ENCODE measurements at regions not wholly inside any gene's neighbourhood (a gene's known extent, or its start where the extent isn't known, plus 50 kb on each side); places are given as distances from the start of the nearest gene placed in this dataset.

- no peak for DNase-seq (ENCODE audit: low read depth)
- TF ChIP-seq, protein P1, sequence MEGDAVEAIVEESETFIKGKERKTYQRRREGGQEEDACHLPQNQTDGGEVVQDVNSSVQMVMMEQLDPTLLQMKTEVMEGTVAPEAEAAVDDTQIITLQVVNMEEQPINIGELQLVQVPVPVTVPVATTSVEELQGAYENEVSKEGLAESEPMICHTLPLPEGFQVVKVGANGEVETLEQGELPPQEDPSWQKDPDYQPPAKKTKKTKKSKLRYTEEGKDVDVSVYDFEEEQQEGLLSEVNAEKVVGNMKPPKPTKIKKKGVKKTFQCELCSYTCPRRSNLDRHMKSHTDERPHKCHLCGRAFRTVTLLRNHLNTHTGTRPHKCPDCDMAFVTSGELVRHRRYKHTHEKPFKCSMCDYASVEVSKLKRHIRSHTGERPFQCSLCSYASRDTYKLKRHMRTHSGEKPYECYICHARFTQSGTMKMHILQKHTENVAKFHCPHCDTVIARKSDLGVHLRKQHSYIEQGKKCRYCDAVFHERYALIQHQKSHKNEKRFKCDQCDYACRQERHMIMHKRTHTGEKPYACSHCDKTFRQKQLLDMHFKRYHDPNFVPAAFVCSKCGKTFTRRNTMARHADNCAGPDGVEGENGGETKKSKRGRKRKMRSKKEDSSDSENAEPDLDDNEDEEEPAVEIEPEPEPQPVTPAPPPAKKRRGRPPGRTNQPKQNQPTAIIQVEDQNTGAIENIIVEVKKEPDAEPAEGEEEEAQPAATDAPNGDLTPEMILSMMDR (conservative IDR thresholded peaks at IDR 0.05; ENCODE audit: low read depth, low read length): no peak
- H3K4me3 ChIP-seq (ENCODE audit: low read length): no peak overlapping the region
Observed at GRCh38 chr17:77592106-77592865, 366.2 kb upstream of the TNRC6C start.

DNA sequence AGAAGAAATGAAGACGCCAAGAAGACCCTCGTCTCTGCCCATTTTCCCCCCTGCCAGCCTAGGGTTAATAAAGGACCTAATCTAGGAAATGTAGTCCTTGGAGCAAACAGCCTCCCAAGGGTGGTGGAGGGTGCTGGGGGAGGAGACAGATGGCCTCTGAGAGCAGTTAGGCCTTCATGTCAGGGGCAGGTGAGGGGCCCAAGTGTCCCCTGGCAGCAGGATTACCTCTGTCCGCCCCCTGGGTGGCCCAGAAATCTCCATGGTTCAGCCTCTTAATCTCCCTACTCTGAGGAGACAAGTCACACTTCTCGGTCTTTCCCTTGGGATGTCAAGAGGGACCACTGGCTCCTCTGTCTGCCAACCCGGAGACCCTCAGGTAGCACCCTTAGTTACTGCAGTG lies 365.4 kb upstream of the TNRC6C start:
- no peak overlapping the region for H3K4me3 ChIP-seq (ENCODE audit: low read length)
- DNase-seq (ENCODE audit: low read depth): no peak
- TF ChIP-seq, protein P1 (conservative IDR thresholded peaks at IDR 0.05; ENCODE audit: low read depth, low read length): no peak

- DNase-seq (ENCODE audit: low read depth): no peak
- TF ChIP-seq, protein P1 (conservative IDR thresholded peaks at IDR 0.05; ENCODE audit: low read depth, low read length): no peak
Observed at GRCh38 chr17:77594416-77595209, 363.9 kb upstream of the TNRC6C start.

DNA sequence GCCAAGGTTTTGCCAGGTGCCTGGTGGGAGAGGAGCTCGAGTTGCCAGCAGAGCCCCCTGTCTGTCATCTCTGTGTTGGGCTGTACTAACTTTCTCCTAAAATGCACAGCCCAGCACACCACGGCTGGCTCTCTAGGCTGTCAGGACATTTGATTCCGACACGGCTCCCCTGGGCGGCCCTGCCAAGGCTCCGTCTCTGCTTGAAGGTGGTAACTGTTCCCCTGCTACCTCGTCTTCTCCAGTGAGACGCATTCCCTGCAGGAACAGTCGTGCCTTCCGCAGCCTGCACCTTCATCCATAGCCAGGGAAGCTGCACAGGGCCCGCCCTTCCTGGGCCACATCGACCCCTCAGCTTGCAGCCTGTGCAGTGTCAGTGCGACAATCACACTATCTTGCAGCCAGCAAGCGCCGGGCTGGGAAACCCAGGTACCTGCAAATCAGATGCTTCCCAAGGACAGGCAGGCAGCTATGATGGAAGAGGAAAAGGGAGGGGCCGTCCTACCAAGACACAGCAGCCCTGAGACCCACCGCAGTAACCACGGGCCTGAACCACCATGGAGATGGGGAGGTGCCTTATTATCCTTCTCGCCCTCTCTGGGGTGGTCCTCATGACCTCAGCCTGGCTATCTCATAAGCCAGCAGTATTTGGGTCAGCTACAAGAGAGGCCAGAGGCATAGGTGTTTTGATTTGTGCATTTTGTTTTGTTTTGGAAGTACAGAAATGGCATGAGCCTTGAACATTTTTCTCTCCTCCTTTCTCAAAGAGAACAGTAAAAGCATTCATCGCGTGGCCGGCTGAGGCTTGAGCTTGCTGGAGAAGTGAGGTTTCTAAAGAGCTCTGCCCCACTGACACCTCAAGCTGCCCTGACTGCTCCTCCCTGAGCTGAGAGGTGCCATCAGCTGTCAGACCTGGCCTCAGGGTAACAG lies 361.7 kb upstream of the TNRC6C start:
- no peak for DNase-seq (ENCODE audit: low read depth)
- H3K4me3 ChIP-seq (ENCODE audit: low read length): no peak overlapping the region
- TF ChIP-seq, protein P1 (conservative IDR thresholded peaks at IDR 0.05; ENCODE audit: low read depth, low read length): no peak

More at GRCh38 chr17:77594416-77595209, 363.9 kb upstream of the TNRC6C start:
- H3K4me3 ChIP-seq (ENCODE audit: low read length): no peak overlapping the region

DNA sequence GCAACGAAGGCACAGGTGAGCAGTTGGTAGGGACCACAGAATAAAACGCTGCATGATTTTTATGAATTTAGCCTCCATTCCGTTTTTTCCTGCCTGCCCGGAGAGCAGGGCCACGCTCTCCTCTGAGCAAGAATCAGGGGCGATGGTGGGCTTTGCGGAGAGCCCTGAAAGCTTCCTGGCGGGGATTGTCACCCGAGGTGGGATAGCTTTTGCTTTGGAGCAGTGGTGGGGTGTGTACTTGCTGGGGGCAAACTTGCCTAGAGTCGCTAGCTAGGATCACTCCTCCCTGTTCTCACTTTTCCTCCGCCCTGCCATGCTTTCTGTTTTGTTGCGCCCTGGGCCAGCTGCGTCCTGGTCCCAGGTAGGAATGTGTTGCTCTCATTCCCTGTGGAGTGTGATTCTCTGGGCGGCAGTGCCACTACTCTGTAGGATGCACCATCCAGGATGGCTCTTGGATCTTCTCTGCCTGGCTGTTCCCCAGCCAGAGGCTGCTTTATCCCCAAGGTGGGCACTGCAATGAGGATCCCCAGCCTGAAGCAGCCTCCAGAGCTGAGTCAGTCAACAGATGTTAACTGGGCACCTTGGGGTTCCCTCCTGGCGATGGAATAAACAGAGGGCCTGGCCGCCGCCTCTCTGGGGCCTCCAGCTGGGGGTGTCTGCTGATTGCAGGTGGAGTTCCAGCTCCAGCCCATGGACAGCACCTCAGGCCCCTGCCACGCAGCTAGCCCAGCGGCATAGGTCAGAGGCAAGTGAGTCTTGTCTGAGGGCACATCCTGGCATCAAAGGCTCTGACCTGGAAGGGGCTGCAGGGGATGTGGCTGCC lies 360.9 kb upstream of the TNRC6C start:
- no peak overlapping the region for H3K4me3 ChIP-seq (ENCODE audit: low read length)
- DNase-seq (ENCODE audit: low read depth): no peak
- TF ChIP-seq, protein P1 (conservative IDR thresholded peaks at IDR 0.05; ENCODE audit: low read depth, low read length): no peak

DNA sequence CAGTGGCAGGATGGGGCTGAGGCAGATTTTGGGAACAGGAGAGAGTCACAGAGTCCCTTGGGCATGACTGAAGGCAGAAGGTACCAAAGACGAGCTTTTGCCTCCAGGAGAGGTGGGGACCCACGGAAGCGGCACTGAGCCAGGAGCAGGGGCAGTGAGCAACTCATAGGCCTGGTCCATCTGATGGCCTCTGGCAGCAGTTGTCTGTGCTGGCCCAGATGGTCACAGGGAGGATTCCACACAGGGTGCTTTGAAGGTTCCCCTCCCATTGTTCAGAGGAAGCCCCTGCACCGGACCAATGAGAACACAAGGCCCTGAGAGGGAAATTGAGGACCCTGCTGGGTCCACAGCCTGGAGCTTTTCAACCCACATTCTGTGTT lies 360.3 kb upstream of the TNRC6C start:
- TF ChIP-seq, protein P1 (conservative IDR thresholded peaks at IDR 0.05; ENCODE audit: low read depth, low read length): no peak
- no peak overlapping the region for H3K4me3 ChIP-seq (ENCODE audit: low read length)
- no peak for DNase-seq (ENCODE audit: low read depth)
